ENCODE measurements at regions not wholly inside any gene's neighbourhood (a gene's known extent, or its start where the extent isn't known, plus 50 kb on each side); places are given as distances from the start of the nearest gene placed in this dataset.

DNA sequence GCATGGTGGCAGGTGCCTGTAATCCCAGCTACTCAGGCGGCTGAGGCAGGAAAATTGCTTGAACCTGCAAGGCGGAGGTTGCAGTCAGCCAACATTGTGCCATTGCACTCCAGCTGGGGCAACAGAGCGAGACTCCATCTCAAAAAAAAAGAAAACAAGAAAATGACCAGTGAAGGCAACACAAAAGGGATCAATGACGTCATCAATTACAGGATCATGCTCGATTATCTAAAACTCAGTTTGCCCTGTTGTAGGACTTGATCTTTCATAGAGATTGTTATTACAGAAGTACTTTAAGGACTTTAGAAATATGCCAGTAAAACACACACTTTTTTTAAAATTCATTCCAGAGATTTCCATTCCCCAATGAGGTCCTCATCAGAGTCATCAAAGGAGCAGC, 147.8 kb downstream of the ETS2 start:
- DNase-seq: no peak

DNA sequence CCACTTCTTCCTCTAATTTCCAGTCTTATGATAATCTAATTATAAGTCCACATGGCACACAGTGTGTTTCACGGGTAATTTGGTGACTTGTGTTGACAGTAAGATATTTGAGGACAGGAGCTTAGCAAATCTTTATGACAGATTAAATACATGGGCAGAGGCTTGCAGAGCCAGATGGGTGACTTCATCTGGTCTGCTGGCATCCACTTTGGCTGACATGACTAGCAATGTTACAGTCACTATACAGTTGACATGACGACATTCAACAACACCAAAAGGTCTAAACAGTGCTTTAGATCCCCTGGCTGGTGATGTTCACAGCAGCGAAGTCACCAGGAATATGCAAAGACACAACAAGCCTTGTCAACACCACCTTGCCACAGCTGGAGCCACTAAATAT, 147.2 kb downstream of the ETS2 start:
- no peak for DNase-seq

DNA sequence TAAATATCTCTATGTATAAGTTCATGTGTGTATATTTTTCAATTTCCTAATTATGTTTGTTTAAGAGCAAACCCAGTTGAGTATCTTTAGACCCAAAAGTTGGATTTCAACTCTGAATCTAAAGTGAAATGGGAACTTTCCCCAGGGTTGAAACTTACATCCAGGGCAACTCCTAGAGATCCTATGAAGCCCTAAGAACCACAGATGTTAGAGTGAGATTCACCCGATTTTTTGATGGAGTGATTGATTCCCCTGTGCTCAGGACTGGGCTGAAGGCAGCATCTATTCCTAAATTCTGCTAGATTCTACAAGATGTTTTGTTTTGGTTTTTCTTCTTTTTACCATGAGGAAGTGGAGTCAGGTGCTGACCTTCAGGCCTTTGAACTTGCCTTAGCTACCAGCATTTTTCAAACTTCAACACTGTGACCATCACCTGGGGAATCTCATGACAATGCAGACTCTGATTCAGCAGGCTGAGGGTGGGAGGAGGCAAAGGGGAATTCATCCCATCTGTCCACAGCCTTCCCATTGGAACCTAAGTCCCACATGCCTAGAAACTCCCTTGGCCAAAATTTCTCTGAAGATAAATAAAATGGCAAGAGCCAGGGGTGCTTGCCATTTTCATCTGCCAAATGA, 145.5 kb downstream of the ETS2 start:
- no peak for DNase-seq

DNA sequence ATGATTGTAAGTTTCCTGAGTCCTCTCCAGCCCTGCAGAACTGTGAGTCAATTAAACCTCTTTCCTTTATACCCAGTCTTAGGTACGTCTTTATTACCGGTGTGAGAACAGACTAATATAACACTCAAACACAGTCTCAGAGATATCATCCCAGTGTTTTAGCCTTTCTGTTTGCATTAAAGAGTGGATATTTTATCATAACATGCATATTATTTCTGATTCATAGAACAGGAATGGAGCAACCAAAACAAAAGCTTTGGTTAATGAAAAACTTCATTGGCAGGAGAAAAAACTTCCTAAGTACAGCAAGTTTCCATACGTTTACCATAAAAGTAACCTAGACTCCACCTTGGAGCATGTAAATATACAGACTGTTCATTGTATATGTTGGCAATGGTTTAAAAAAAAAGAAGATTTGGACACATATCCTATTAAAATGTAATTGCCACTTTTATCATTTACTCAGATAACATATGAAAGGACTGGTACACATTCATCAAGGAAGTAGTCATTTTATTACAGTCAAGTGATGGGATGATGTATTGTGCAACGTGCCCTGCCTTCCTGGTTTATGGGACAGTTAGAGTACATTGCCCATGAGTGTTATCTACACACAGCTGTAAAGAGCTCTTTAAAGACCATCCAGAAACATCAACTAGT, 144.8 kb downstream of the ETS2 start:
- no peak for DNase-seq

- no peak for DNase-seq
Observed at GRCh38 chr21:38949070-38949380, 143.3 kb downstream of the ETS2 start.

DNA sequence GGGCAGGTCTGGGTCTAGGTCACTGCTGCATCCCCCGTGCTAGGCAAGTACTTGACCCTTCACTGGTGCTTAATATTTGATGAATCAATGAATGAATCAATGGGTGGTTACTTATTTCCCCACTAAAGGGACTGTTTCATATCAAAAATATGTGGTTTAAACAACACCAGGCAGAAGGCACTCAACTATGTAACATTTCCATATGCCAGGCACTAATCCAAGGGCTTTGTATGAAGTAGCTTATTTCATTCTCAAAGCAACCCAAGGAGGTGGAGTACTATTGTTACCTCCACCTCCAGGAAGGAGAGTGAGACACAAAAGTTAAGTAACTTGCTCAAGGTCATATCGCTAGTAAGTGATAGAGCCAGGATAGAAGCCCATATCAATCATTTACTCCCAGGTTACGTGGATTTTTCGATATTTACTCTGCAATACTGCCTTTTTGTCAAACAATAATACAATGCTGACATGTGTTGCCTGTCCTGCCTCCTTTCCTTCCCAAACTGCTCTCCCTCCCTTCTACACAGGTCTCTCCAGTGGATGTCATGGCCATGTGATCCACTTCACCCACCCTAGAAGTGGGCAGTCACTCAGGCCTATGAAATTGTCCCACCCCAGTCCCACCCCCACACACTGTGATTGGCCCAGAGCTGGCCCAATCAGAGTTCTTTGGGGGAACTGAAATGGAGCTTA, 142.8 kb downstream of the ETS2 start:
- no peak for DNase-seq

- DNase-seq: no peak
Observed at GRCh38 chr21:38945545-38946245, 140.0 kb downstream of the ETS2 start.

DNA sequence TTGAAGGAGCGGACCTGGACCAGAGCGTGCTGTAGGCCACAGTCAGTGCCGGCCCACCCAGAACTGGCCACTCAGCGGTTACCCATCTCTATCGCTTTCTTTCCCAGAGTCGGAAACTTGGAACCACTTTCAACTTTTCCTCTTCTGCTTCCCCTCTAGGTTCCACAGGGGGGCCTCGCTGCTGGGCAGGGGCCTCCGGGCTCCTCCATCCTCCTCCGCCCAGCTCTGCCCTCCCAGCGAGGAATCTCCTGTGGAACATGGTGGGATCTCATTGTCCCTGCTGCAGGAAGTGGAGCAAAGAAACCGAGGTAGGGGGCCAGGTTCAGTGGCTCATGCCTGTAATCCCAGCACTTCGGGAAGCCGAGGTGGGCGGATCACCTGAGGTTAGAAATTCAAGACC, 139.2 kb downstream of the ETS2 start:
- no peak for DNase-seq

- DNase-seq: no peak
Observed at GRCh38 chr21:38944402-38944801, 138.7 kb downstream of the ETS2 start.

- DNase-seq: no peak
Observed at GRCh38 chr21:38942748-38943211, 137.1 kb downstream of the ETS2 start.

GRCh38 chr21:38938769-38939168, 133.0 kb downstream of the ETS2 start:
- no peak for DNase-seq

DNA sequence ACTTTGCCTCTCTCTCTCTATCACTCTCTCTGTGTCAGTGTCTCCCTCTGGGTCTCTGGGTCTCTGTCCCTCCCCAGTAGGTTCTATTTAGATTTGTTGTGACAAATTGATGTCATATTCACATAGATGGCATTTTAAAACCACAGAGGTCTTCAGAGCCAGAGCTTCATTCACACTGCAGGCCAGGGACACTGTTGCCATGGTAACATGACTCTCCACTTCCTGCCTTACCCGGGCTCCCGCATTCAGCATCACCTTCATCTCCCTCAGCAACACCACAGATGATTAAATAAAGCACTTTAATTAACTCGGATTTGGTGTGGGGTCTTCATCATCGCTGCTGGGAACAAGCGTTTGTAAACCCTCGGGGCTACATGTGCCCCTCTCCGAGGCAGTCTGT, 132.6 kb downstream of the ETS2 start:
- no peak for DNase-seq

- no peak for DNase-seq
Observed at GRCh38 chr21:38937844-38938243, 132.1 kb downstream of the ETS2 start.

DNA sequence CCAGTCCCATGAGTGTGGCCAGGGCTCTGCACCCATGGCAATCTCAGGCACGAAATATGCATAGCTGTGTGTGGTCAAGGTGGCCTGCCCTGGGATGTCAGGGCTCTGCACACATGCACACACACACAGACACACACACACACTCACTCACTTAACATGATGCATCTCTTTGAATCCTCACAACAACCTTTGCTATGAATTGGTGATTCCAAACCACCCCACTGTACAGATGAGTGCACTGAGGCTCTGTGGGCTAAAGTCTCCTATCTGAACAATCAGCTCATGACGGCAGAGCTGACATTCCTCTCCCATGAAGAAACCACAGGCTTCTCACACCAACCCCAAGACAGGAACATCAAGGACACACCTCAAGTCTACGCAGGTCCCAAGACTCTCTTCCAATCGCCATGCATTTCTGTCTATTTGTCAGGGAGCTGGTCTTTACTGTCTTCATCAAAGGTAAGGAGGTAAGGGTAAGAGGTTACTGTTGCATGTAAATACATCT, 131.6 kb downstream of the ETS2 start:
- DNase-seq: no peak

DNA sequence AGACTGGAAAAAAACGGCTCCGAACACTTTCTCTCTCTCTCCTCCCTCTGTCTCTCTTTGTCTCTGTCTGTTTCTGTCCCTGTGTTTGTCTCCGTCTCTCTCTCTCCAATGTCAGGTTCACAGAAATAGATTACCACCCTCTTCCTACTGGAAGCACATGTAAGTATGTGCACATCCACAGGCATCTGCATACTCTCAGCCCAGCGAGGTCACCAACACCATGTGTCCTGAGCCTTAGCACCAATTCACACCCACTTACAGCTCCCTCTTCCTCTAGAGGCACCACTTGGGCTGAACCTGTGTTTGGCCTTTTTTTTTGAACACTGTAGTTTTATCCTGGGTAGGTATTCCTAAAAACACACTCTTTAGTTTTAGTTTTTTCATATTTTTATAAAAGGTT, 130.5 kb downstream of the ETS2 start:
- DNase-seq: no peak

- DNase-seq: no peak
Observed at GRCh38 chr21:38933731-38934130, 128.0 kb downstream of the ETS2 start.

- DNase-seq: no peak
Observed at GRCh38 chr21:38931291-38931690, 125.6 kb downstream of the ETS2 start.

DNA sequence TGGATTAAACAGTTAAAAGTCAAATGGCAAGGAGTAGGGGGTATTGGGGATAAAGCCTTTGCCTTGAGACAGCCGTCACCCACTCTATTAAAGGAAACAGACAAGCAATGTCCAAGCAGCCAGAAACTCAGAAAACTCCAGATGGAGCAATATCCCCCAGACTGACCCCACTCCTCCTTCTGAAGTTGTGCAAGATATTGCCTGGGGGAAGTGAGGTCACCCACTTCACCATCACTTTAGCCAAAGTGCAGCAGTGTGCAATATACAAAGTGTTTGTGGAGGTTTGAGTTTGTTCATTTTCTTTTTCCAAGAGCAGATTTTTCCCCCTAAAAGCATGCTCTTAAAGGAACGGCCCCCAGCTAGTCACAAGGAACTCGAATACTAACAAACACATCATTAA, 125.1 kb downstream of the ETS2 start:
- peak; percentile 53 for DNase-seq

- no peak for DNase-seq
Observed at GRCh38 chr21:38930066-38930465, 124.3 kb downstream of the ETS2 start.

DNA sequence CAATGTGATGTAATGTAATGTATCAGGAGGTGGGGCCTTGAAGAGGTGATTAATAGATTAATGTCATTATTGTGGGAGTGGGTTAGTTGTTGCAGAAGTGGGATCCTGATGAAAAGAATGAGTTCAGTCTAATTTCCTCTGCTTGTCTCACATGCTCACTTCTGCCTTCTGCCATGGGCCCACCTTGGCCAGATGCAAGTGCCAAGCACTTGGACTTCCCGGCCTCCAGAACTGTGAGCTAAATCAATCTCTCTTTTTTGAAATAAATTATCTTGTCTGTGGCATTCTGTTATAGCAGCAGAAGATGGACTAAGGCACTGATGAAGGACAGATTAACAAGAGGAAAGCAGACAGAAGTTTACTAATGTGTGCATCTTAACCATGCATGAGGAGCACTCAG, 123.9 kb downstream of the ETS2 start:
- no peak for DNase-seq

DNA sequence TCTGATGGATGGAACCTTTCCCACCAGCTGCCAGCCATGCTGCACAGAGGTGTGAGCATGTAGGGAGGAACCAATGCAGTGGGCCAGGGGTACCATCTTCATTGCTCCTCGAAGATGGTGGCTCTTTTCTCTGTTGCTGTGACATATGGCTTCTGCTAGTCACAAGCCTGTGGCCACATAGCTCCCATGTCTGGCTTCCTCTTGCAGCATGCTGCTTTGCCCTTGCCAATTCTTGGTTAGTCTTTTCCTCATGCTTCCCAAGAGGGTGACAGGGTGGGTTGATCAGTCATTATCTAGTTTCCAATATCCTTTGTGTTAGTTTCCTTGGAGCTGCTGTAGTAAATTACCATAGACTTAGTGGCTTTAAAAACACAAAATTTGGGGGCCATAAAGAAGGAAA, 123.4 kb downstream of the ETS2 start:
- no peak for DNase-seq

- no peak for DNase-seq
Observed at GRCh38 chr21:38927776-38928175, 122.0 kb downstream of the ETS2 start.

- peak; percentile 89 for DNase-seq
Observed at GRCh38 chr21:38925923-38926322, 120.2 kb downstream of the ETS2 start.

Measured in hindlimb muscle (tissue), 1 donor.